Activated CD4-positive, alpha-beta T cell treated with anti-CD3 and anti-CD28 coated beads, Interleukin-2, amount 50 U/mL, for 48 hours (primary cell): ENCODE measurements at regions not wholly inside any gene's neighbourhood (a gene's known extent, or its start where the extent isn't known, plus 50 kb on each side); places are given as distances from the start of the nearest gene placed in this dataset.

Experiments
- DNase-seq, 2 experiments: peaks; one replicate each; pipeline ENCODE4 v3.0.0-alpha.2; 2020

GRCh38 chr6:47149066-47149465 lies 106.9 kb upstream of the ADGRF1 start:
- DNase-seq = no peak

- DNase-seq = no peak
Measured at GRCh38 chr6:47147836-47148344, 105.8 kb upstream of the ADGRF1 start.

- DNase-seq = no peak
Measured at GRCh38 chr6:47147175-47147727, 105.1 kb upstream of the ADGRF1 start.

- no peak for DNase-seq
Measured at GRCh38 chr6:47146431-47147174, 104.5 kb upstream of the ADGRF1 start.

DNA sequence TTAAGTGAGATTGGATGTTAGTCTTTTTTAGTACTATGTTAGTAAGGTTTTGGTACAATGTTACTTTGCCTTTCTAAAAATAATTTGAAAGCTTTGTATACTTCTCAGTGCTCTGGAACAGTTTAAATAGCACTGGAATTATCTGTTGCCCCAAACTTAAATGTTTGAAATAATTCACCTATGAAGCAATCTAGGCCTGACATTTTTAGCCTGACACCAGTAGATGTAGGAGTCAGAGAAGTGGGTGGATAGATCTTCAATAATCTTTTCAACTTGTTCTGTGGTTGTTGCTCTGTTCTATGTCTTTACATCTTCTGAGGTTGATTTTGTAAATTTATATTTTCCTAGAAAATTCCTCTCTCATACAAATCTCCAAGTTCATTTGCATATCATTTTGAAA lies 103.1 kb upstream of the ADGRF1 start:
- no peak for DNase-seq

DNA sequence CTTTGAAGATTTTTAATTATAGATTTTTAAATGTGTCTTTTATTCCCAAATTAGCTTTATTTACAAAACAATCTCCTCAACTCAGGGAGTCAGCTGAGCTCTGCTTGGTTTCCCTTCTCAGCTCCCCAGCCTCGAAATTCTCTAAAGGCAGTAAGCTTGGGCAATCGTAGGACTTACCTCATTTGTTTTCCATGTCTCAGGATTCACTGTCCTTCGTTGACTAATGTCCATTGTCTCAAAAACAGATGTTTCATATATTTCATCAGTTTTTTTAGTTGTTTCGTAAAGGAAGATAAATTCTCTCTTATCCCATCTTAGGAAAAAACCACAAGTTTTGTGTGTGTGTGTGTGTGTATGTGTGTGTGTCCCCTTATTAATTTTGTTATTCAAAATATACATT lies 102.2 kb upstream of the ADGRF1 start:
- DNase-seq = no peak

GRCh38 chr6:47141963-47142362 lies 99.8 kb upstream of the ADGRF1 start:
- no peak for DNase-seq

GRCh38 chr6:47141171-47141570 lies 99.0 kb upstream of the ADGRF1 start:
- no peak for DNase-seq

GRCh38 chr6:47138046-47138445 lies 95.9 kb upstream of the ADGRF1 start:
- DNase-seq = no peak

GRCh38 chr6:47137073-47137472 lies 94.9 kb upstream of the ADGRF1 start:
- DNase-seq = no peak

DNA sequence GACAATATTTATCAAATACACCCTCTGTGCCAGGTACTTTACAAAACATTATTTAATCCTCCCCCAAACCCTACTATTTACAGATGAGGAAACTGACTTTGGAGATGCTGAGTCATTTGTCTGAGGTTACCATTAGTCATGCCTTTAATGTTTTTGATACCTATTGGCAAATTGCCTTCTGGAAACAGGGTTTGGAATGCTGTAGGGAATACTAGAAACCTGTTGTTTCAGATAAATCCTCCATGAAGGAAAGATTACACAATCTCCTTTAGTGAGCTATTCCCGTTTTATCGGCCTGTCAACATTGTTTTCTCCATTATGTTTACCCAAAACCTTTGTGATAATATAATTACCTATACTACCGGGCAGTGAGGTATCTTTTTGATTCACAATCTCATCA lies 93.6 kb upstream of the ADGRF1 start:
- DNase-seq = no peak

DNA sequence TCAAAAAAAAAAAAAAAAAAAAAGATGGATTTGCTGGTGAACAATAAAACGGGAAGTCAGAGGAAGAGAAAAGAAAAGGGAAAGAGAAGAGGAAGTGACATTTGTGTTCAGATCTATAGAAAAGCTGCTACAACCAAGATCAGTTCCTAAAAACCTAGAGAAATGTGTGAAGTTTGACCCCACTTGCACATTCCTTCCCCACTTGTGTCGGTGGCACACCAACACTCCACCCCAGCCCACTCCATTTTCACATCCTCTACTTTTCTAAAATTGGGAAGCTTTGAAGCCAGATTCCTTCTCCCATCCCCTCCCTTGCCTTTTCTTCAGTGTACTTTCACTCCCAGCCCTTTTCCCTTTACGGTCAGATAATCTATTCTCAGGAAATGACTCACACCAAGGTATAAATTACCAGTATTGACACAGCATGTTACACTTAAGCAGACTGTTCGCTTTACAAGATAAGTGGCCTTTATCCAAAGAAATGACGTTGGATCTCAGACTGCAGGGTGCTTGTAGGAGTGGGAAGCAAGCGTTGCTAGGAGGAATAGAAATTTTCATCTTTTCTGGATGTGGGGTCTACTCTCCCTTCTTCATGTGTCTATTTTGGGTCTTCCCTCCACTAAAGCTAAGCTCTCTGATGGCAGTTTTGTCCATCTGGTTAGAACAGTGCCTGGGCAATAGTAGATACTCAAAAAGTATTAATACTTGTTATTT lies 92.5 kb upstream of the ADGRF1 start:
- DNase-seq = no peak

GRCh38 chr6:47133230-47134000 lies 91.3 kb upstream of the ADGRF1 start:
- no peak for DNase-seq

DNA sequence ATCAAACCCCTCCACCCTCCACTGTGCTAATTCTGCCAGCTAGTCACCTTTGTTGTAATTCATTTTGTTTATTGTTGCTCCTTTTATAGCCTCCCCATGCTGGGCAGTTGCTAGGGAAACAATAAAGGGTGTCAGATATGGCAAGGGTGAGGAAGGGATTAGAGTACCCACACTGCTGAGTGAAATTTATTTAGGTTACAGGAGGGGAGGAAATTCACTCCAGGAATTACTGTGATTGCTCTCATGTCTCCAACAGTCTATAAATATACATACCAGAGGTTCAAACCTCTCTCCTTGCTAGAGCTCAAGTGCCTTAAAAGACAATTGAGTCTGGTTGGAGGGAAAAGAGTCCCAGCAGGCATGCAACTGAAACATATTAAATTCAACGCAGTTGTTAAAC lies 90.6 kb upstream of the ADGRF1 start:
- no peak for DNase-seq

DNA sequence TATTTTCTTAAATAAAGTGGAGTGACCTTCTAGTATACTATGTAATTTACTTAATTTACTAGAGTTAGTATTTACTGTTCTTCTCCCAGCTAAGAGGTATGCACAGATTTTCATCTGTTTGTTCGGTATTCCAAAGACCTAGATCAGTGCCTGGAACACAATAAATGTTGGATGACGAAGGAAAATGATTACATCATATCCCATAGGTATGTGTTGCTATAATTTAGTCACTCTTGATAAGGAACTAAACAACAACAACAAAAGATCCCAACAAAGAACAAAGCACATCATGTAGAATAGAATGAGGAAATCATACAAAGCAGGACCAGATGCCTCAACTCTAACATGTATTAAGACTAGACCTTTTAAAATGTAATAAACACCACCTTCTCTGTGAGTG lies 89.6 kb upstream of the ADGRF1 start:
- DNase-seq = no peak

GRCh38 chr6:47130086-47130485 lies 88.0 kb upstream of the ADGRF1 start:
- DNase-seq = no peak

- DNase-seq = no peak
Measured at GRCh38 chr6:47129129-47129528, 87.0 kb upstream of the ADGRF1 start.

DNA sequence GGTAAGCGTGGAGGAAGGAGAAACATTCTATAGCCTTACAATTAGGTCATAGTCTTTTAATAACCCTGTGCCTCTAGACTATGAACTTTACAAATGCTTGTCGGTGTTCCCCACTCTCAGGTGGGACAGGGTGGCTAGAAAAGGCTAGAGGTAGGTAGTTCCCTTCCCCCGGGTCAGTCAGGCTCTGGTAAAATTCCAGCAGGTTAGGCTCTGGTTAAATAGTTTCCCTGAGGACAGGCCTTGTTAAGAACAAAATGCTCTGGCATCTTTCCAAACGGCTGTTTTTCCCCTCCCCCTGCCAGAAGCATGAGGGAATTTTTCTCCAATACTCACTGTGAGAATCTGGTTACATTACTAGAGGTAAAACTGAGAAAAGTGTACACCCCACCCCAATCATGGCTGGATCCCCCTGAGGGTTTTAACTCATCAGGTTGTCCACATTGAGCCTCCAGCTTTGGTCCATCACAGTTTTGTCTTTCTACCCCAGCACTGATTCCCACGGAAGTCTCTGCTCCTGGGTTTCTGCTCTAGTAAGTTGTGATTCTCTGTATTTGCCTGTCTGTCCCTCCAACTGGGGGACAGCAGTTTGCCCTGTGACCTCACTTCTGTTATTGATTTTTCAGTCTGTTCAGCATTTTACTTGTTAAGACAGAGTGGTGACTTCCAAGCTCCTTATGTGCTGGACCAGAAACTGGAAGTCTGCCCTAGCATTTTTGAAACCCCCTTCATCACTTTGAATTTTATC lies 84.7 kb upstream of the ADGRF1 start:
- DNase-seq = no peak

DNA sequence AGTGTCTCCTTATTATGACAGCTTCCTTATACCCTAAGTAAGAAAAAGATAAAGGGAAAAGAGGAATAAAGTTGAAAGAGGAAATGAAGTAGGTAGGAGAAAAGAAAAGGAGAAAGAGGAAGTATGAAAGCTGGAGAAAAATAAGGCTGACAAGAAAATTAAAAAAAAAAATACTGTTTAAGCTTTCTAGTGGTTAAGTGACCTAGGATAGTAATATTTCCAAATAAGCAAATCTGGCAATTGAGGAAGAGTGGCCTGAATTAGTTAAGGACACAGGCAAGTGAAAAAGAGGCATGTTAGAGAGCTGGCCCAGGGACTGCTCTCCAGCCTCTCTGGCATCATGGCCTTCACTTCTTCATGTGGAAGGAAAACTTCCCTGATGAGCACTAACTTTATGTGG lies 76.5 kb upstream of the ADGRF1 start:
- no peak for DNase-seq

DNA sequence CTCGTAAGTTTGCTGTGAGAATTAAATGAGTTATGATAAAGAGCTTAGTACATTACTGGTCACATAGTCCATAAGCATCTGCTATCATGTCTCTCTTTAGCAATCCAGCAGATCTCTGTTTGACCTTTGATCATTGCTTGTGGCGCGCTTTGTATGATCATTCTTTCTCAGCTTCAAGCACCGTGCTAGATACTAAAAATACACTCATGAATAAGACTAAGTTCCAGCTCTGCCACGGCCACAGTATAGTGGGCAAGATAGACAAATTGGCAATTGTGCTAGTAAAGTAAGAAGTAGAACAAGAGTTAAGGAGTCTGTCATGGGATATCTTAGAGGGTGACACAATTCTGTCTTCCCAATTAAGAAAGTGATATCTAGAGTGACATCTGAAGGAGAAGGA lies 75.2 kb upstream of the ADGRF1 start:
- no peak for DNase-seq

GRCh38 chr6:47116606-47117005 lies 74.5 kb upstream of the ADGRF1 start:
- no peak for DNase-seq

- no peak for DNase-seq
Measured at GRCh38 chr6:47116086-47116485, 74.0 kb upstream of the ADGRF1 start.

DNA sequence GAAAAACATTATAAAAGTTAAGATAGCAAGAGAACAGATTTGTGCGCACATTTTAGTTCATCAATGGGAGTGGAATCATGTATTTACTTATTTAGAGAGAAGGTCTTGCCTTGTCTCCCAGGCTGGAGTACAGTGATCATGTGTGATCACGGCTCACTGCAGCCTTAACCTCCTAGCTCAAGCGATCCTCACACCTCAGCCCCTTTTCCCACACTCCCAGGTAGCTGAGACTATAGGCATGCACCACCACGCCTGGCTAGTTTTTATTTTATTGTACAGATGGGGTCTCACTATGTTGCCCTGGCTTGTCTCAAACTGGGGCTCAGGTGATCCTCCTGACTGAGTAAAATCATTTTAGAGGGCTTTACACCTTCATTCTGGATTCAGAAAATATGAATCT lies 72.3 kb upstream of the ADGRF1 start:
- no peak for DNase-seq
